C4-2B (cell line): ENCODE measurements at regions not wholly inside any gene's neighbourhood (a gene's known extent, or its start where the extent isn't known, plus 50 kb on each side); places are given as distances from the start of the nearest gene placed in this dataset.

ENCODE experiments used
- H3K27ac ChIP-seq: fragments of 450-650 bp; 2 replicates; pipeline ENCODE4 v1.5.1; 2017
- ZFX ChIP-seq: fragments of 450-650 bp; IDR thresholded peaks from 2 replicates; pipeline ENCODE4 v1.6.1; 2017
- TF ChIP-seq, protein P1 (sequence below): fragments of 450-650 bp; conservative IDR thresholded peaks from 2 replicates; pipeline ENCODE4 v1.5.1; 2017; ENCODE audit warnings: mild to moderate bottlenecking

DNA sequence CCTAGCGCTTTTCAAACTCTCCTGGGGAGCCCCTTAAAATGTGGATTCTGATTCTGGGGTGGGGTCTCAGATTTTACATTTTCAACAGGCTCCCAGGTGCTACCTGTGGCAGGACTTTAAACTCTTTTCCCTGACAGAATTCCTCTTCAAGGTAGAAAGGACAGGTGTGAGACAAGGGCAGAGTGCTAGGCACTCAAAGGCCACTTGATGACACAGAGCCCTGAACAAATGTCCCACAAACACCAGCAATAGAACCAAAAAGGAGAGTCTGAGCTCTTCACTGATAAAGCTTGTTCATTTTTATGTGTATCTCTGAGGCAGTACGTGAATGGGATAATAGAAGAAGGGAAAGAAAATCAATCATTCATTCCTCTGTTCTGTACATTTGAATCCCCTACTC, 77.7 kb upstream of the PELI1 start:
- no peak for TF ChIP-seq ZFX
- TF ChIP-seq, protein P1, sequence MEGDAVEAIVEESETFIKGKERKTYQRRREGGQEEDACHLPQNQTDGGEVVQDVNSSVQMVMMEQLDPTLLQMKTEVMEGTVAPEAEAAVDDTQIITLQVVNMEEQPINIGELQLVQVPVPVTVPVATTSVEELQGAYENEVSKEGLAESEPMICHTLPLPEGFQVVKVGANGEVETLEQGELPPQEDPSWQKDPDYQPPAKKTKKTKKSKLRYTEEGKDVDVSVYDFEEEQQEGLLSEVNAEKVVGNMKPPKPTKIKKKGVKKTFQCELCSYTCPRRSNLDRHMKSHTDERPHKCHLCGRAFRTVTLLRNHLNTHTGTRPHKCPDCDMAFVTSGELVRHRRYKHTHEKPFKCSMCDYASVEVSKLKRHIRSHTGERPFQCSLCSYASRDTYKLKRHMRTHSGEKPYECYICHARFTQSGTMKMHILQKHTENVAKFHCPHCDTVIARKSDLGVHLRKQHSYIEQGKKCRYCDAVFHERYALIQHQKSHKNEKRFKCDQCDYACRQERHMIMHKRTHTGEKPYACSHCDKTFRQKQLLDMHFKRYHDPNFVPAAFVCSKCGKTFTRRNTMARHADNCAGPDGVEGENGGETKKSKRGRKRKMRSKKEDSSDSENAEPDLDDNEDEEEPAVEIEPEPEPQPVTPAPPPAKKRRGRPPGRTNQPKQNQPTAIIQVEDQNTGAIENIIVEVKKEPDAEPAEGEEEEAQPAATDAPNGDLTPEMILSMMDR, result no peak

DNA sequence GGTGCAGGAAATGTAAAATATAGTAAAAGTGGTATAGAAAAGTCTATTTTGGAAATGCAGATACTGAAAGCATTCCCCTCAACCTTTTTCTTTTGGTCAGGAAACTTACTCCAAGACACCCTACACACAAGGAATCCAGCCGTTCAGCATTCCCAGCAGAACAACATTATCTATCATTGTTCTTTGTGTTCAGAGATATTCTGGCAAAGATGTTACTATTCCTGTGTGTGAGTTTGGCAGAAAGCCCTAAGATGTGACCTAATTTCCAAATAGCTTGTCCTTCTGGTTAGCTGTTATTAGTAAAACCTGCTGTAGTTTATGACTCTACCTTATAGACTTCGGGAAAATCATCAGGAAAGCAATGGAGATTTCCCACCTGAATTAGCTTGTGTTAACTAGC, 78.1 kb upstream of the PELI1 start:
- no peak overlapping the region for H3K27ac ChIP-seq
- TF ChIP-seq, protein P1, result no peak
- TF ChIP-seq ZFX, result no peak

More for the DNA sequence above, 77.7 kb upstream of the PELI1 start:
- no peak overlapping the region for H3K27ac ChIP-seq

DNA sequence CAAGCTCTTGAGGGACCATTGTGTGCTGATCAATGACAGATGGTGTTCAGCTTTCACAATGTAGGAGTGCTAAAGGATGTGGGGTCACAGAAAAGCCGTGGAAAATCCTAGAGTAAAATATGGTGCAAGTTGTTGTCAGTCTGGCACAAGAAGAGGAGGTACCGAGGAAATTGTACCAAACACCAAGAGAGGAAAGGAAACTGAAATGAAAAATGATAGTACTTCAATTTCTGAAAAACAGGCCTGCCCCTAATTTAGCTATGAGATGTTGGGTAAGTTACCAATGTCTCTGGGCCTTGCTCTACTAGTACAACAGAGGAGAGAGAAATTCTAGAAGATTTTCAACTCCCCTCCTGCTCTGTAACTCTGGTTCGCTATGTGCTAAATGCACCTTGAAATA, 78.8 kb upstream of the PELI1 start:
- H3K27ac ChIP-seq, result no peak overlapping the region
- no peak for TF ChIP-seq ZFX
- TF ChIP-seq, protein P1, result no peak

DNA sequence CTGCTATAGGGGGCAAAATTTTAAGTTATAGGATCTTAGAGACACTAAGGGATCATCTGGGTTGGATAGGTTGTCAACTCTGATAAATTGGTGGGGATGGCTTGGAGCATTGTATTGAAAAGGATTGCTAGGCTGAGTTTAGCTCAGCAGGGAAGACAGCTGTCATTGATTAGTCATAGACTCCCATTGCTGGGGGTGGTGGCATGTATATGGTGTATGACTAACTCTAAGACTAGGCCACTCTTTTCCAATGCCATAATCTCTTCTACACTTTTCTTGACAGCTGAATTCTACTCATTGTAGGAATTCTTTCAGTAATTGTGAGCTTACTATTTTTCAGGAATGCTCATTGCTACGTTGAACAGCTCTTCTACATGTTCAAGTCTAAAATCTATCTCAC, 81.3 kb upstream of the PELI1 start:
- H3K27ac ChIP-seq, result no peak overlapping the region

DNA sequence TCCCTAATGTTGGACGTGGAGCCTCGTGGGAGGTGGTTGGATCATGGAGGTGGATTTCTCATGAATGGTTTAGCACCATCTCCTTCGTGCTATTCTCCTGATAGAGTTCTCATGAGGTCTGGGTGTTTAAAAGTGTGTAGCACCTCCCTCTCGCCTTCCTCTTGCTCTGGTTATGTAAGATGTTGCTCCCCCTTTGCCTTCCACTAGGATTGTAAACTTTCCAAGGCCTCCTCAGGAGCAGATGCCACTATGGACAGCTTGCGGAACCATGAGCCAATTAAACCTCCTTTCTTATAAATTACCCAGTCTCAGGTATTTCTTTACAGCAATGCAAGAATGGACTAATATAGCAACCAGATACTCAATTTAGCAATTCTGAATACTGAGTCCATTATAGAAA, 82.4 kb upstream of the PELI1 start:
- TF ChIP-seq ZFX, result no peak
- TF ChIP-seq, protein P1, result no peak
- H3K27ac ChIP-seq, result no peak overlapping the region

More for the DNA sequence above, 81.3 kb upstream of the PELI1 start:
- TF ChIP-seq, protein P1, result no peak
- TF ChIP-seq ZFX, result no peak

DNA sequence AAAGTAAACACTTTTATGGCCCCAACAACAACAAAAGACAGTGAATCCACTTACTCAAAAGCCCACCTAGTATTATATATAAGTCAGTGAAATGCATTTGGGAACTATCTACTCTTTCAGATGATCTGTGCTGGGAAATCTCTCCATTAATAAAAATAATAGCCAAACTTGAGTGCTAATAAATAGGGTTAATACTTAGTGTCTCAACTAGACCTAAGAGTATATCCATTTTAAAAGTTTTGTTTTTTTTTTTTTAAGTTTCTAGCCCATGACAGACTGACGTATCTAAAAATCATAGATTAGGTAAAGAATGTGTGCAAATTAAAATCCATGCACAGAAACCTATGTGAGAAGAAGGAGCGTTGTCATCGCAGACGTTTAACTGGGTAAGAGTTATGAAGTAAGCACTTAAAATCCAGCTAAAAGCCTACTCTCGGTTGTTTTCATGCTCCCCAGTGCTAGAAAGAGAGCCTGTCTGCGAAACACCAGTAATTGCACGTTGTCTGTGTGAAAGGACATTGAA, 83.4 kb upstream of the PELI1 start:
- H3K27ac ChIP-seq, result no peak overlapping the region; the same call in 1 of the 2 replicates
- TF ChIP-seq, protein P1, result no peak
- TF ChIP-seq ZFX, result no peak

DNA sequence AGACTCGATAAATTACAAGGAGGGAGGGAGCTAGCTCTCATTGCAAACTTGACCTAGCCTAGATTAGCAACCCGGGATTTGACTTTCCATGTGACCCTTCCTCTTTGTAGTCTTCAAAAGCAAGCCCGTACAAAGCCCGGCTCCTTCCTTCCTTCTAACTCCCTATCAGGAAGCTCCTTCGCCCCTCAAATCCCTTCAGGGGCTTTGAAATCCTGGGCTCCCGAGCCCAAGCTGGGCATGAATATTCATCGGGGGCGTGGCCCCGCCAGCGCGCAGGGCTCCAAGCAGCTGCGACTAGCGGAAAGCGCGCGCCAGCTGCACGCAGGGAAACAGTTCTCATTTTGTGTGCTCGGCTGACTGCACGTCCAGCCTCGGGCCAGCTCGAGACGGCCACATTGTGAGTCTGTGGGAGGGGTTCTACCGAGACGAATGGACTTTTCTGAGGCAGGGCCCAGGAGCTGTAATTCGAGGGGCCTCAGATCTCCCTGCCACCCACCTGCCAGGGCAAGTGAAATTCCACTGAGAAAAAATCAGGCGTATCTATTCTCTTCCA, 84.0 kb upstream of the PELI1 start:
- H3K27ac ChIP-seq, result peak overlapping the region; percentile 27; the same call in 1 of the 2 replicates
- TF ChIP-seq, protein P1, result no peak
- TF ChIP-seq ZFX, result no peak
